GM04504 (cell line): ENCODE measurements at regions not wholly inside any gene's neighbourhood (a gene's known extent, or its start where the extent isn't known, plus 50 kb on each side); places are given as distances from the start of the nearest gene placed in this dataset.

Experiments used
- DNase-seq: peaks from one replicate; pipeline ENCODE4 v3.0.0-alpha.2; 2012; ENCODE audit warnings: low read depth

DNA sequence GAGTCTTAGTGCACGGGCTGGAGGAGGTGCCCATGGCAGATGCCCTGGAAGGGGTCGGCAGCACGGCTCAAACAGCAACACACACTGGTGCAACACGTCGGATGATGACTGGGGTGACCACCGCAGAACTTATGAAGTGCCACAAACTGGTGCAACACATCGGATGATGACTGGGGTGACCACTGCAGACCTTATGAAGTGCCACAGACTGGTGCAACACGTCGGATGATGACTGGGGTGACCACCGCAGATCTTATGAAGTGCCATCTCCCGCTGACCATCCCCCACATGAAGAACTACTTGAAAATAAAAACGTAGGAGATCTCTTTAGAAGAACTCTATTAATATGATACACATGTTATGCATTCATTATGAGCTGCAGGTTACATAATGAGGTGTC, 218.3 kb downstream of the TBXT start:
- no peak for DNase-seq

DNA sequence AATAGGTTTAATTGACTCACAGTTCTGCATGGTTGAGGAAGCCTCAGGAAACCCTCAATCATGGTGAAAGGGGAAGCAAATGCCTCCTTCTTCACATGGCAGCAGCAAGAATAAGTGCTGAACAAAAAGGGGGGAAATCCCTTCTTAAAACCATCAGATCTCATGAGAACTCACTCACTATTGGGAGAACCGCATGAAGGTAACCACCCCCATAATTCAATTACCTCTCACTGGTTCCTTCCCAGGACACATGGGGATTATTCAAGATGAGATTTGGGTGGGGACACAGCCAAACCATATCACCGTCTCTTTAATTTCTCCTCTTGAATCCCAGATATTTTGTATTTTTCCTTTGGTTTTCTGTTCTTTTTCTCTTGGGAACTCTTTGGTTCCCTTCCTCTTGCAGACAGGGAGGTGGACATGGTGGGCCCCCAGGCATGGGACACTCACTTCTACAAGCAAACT, 223.6 kb downstream of the TBXT start:
- DNase-seq = no peak

DNA sequence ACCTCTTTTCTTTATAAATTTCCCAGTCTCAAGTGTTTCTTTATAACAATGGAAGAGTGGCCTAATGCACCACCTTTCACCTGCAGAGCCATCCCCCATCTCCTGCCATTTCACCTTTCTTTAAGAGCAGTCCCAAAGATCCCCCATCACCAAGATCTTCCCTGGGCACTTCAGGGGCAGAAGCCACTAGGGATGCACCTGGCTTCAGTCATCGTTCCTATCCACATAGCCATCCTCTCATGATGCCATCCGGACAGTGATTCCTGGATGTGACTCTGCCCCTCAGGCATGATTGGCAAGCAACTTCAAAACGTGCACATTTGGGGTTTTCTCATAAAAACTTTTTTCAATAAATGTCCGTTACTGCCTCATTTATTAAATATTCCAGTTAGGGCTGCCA, 225.9 kb downstream of the TBXT start:
- DNase-seq = no peak

DNA sequence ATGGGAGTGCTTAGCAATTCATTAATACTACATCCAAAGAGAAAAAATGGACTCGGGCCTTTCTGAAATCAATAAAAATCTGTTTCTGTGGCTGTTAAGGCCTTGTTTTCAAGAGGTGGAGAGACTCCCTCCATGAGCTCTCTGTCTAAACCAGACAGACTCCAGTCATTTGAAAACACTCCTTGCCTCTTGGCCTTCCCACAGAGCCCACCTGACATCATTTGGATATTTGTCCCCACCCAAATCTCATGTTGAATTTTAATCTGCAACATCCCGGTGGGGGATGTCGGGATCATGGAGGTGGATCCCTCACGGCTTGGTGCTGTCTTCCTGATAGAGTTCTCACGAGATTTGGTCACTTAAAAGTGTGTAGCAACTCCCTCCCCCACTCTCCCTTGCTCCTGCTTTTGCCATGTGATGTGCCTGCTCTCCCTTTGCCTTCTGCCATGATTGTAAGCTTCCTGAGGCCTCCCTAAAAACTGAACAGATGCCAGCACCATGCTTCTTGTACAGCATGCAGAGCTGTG, 226.3 kb downstream of the TBXT start:
- DNase-seq = no peak

DNA sequence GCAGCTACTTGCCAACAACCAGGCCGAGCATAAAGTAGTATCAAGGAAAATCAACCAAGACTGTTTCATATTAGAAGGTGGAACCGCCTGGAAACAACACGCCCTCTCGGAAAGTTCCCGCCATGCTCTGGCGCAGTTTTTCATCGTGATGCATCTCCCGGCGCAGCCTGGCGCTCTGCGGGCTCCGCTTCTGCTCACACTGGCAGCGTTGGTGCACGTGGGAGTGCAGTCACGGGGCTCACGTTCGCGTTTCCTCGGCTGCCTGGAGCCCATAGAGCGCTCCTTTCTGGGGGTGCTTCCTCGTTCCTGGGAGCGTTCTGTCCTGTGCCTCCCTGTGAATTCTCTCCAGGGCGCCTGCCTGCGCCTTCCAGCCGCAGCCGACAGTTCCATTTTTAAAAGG, 227.3 kb downstream of the TBXT start:
- no peak for DNase-seq

DNA sequence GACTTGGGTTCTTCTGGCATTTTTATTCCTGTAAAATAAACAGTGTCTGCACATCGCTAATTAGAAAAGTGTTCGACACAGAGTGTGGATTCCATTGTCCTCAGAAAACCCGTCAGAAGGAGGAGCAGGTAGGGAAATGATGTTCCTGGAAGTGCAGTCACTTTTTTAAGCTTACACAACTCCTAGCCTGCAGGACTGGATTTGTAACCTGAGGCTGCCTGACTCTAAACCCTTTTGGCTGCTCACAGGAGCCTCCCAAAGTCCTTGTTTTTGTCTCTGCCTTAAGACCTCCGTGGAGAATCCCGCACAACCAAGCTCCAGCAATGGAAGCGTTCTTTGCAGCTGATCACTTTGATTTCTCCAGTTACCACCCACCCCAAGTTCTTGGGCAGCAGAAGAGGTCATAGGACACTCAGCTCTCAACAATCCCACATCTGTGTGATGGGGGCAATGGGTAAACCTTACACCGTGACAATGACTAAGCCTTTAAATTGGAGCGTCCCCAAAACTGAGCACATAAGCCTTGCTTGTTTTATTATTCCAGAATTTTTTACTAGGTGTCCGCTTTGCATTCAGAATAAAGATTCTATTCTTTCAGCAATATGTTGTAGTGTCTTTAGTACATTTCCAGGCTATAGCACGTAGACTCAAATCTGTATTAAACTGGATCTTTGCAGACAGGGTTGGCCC, 227.9 kb downstream of the TBXT start:
- no peak for DNase-seq

DNA sequence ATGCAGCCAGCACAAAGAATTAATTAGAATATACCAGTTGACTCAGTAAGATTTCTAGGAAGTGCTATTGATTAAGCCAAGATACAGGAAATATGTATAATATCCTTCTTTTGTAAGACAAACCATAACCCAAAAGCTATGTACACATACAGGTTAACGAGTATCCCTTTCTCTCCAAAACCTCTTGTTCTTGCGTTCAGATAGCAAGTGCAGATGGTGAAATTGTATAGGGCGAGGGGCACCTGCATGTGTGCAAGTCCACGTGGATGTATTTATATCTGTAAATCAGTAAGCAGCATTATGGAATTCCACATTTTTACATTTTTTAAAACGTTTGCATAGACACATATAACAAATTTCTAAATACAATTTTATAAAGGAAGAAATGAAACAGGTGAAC, 228.6 kb downstream of the TBXT start:
- DNase-seq = no peak

DNA sequence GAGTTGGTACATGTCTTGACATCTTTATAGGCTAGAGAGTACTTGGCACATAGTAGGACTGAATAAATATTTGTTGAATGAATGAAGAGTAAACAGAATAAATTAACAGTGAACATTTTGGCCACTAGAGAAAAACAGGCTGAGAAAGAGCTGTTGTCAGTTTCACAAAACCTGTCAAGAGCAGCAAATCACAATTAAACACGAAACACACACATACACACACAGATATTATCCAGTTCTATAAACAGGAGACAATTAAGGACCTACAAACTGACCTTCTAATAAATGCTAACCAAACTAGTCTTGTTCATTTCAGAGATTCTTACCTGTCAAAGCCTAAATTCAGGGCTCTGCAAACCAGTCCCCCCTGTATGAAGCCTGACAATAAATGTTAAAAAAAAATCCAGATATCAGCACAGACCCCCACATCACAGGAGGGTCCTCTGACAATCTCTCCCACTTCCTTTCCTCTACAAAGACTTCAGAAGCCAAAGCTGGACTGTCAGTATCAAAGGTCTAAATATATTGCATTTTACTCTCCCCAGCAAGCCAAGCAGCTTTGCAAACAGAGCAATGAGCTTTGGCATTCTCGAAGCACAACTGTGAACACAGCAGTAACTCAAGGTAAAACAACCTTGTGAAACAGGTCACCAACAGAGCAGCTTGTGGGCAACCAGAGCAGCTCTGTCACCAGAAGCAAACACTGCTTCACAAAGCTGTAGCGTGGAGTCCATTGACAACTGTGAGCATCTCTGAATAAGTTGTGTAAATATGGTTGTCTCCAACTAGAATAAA, 229.9 kb downstream of the TBXT start:
- no peak for DNase-seq

DNA sequence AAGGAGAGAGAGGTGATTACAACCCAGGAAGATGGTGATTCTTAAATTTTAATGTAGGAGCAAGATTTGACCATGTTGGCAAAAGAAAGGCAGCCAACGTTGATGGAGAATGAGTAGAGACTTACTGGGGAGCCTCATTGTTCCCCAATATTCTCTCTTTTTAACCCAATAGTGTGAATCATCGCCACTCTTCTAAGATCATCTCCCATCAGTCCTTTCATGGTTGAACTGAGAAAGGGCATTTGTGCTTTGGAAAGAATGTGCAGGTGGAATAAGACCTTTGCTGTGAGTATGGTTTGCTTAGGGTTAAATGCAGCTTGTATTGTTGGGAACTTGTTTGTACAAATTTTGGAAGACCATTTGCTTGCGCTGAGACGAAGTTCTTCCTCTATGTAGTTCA, 231.0 kb downstream of the TBXT start:
- DNase-seq = no peak

DNA sequence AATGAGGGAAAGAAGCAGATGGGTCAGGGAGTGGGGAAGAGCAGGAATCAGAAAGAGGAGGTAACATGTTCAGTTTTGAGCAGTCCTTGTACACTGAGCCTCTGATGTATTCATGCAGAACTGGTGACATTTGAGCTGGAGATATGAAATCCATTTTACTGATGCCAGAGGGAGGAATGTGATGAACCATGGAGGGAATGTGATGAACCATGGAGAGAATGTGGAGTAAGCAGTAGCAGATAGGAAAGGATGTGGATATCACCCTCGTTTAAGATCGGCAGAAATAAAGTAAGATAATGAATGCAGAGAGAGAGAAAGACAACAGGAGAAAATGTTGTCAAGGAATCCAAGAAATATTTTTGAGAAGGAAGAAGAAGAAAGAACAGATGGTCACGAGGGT, 231.6 kb downstream of the TBXT start:
- DNase-seq = no peak

DNA sequence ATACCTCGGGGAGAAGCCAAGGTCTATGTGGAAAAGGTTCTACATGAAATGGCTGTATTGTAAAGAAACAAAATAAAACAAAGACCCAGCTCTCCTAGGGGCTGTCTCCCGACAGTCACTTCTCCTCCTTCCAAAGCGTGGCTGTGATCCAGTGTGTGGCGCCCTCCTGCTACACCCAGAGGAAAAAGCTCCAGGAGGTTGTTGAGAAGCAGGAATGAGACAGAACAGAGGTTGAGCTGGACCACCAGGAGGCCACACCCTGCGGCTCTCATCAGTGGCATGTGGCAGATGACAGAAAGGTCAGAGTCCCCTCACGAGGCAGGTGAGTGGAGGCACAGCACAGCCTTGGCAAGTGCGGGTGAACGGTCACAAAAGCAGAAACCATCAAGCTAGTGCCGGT, 236.0 kb downstream of the TBXT start:
- no peak for DNase-seq

DNA sequence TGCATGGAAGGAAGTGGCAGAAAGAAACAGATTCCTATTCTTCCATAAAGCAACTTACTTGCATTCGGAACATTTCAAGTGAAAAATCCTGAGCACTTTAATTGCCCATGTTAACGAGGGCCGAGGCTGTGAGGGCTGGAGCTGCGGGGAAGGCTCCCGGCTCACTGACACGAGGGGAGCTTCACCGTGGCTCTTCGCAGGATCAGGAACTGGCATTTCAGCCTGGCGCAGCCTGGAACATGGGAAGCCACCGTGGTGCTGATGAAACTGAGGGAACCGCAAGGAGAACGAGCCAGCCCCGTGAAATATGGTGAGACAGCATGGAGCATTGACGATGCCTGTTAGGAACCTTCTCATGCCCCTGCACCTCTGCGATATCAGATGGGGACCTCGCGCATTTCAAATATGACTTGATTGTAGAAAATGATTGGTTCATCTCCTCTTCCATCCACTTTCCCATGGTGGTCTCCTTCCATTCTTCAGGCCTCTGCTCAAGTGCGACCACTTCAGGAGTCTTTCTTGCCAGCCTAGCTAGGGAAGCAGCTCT, 236.9 kb downstream of the TBXT start:
- DNase-seq = no peak

DNA sequence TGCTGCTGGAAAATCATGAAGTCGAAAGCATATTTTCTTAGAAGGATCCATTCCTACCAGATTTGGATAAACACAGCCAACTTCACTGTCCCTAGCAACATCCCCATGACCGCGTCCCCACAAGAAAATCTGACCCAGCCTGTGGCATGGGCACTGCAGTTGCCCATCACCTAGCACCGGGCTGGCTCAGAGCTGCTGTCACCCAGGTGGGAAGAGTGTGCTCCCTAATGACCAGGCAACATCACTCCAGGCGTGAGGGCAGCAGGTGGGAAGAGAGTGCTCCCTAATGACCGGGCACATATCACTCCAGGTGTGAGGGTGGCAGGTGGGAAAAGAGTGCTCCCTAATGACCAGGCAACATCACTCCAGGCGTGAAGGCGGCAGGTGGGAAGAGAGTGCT, 238.0 kb downstream of the TBXT start:
- no peak for DNase-seq

DNA sequence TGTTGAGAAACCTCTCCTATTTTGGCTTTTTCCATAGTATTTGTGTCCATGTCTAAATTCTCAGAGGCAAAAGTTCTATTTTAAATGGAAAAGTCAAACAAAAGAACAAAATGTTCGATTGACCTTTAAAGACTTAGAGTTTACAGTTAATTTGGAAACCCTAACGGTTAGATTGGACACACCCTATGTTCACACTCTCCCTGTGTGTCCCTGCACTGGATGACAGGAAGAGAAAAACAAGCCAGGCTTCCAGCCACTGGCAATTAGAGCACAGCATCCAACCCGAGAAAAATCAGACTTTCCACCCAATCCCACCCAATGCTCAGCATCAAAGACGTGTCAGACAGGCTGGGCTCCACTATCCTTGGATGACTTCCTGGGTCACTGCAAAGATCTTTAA, 241.3 kb downstream of the TBXT start:
- DNase-seq = no peak

DNA sequence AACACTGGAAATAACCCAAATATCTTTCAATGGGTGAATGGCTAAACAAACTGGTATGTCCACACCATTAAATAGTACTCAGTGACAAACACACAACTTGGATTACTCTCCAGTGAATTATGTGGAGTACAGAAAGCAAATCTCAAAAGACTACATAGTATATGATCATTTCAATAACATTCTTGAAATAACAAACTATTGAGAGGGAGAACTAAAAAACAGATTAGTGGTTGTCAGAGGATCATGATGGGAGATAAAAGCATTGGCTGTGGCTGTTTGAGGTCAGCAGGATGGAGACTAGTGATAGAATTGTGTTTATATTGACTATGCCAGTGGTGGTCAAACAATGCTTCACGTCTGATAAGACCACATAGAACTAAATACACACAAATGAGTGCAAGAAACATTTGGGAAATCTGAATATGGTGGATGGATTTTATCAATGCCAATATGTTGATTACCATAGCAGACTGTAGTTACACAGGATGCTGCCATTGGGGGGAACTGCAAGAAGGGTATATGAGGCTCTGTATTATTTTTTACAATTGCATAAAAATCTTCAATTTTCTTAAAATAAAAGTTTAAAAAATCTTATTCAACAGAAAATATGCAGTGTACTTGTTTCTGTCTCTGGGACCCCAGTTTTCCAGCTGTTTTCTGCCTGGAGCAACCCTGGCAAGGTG, 242.0 kb downstream of the TBXT start:
- DNase-seq = no peak

DNA sequence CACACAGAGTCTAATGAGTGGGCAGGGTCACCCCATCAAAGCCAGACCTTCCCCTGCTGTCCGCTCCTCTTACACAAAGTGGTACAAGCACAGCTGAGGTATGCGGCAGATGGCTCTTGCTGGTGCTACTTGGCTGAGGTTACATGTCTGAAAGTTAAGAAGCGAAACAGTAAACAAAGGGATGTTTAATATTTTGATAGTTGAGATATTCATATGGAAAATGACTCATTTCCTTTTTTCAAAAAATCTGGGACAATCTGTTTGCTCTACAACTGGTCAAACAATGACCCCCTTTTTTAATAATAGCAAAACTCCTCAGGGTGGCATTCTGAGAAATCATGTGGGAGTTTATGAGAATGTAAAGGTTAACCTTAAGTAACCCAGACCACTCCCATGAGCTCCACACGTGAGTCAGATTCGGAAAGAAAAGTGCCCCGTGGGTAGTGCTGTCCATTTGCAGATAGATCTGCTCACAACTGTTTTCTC, 245.3 kb downstream of the TBXT start:
- DNase-seq = no peak

DNA sequence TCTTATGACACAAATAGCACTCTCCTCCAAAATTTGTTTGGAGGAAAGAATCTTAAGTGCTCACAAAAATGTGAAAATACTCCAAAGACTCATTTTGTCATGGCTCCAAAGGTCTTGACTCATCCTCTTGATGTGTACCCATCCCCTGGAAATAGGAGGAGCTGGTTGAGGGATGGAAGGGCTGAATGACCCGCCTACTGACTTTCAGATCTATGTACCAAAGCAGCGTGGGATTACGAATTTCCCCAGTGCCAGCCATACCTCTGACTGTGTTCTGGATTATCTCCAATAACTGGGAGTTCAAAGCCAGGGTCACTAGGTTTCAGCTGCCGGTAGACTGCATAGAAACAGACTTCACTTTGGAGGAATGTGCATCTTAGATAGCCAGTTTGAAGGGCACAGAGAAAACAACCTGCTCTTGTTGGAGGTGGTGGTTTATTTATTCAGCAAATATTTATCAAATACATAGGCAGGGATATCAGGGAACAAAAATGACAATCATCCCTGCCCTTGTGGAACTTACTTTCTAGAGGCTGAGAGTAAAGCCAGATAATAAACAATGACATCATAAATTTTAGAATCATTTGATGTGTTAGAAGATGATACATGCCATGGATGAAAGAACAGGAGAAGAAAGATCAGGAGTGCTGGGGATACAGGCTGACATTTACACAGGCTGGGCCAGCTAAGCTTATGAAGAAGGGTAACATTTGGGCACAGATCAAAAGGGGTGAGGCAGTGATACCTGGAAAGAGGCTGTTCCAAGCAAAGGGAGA, 246.6 kb downstream of the TBXT start:
- no peak for DNase-seq

DNA sequence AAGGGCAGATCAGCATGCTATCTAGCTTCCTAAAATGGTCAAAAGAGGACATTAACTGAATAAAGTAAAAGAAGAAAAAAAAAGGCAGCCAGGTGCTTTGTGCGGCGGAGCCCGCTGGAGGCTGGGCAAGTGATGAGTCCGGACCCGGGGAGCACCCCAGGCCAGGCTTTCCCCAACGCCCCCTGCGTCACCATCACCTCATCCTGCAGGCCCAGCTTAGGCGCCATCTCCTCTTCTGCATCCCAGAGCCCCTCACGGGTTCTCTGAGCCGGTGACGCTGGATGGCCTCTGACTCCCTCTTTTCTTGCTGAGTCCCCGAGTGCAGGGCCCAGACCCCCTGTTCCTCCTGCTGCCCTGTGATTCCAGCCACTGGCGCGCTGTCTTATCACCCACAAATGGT, 250.1 kb downstream of the TBXT start:
- no peak for DNase-seq

DNA sequence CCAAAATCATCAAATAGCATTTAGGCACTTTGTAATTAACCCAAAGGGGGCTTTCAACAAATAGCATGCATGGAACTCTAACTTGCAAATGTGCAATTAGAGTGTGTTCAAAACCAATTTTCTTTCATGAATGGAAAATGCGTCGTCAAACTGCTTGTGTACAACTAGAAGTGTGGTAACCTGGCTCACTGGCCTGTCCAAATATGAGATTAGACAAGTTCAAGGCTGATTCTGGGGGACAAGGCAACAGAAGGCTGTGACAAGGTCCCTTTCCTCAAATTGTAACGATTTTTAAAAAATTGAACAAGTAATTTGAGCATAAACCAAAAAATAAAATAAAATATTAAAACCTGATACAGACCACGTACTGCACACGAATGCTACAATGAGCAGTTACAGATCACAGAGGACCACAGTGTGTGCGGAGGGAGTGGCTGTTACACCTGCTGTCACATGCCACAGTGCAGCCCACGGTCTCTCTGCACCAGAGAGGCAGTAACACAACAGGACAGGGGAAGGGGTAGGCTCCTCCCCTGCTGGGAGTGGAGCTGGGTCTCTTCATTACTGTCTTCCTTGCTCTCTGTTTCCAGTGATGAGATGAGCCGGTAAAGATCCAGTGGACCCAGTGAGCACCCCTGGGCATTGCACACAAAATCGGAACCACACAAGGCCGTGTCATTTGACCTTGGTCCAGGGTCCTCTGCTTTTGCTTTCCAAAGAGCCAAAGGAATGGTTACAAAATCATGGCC, 252.2 kb upstream of the PDE10A start:
- no peak for DNase-seq

DNA sequence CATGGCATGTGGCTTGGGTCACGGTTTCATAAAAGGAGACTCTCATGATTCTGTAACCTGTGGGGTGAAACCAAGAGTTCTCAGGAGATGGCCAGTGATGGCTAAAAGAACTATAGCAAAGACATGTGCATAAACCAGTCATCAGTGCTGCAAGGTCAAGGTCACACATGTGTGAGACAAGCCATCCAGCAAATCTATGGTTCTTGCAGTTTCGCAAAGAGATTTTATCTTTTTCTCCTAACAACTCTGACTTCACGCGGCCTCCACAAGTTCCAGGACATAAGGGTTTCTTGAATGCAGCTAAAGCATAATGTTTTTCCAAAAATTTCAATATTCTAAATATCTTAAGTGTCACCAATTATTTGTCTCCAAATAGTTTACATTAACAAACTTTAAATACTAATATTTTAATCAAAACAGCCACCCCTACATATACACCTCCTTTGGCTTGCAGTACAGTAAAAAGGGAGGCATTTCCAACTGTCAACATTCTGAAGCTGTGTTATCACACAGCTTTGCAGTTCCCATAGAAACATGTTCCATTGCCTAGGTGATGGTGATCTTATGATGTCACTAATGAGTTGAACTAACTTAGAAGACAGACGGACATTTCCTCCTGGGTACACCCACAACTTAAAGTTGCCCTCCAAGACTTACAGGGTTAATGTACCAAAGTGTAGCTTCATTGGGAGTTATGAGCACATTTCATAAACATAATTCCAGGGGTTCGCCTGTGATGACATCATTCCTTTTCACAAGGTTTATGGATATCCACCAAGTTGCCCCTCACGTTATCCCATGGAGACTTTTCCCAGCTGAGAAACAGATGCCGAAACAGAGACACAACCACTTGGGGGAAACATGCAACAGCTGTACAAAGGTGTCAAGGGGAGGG, 250.9 kb upstream of the PDE10A start:
- no peak for DNase-seq
